ENCODE measurements at regions not wholly inside any gene's neighbourhood (a gene's known extent, or its start where the extent isn't known, plus 50 kb on each side); places are given as distances from the start of the nearest gene placed in this dataset.

GRCh38 chr13:106772006-106772601 lies 204.2 kb upstream of the ARGLU1 start:
- DNase-seq (no peak), ATAC-seq (no peak)
- no TSS peak for BruUV-seq (replicated peaks)
- H3K36me3 ChIP-seq (ENCODE audit: low read depth, low read length) = no peaks in the 10 kb centered on the region
- H3K9me3 ChIP-seq (ENCODE audit: low read length) = no peaks in the 10 kb centered on the region
- no peak for TF ChIP-seq CTCF (conservative IDR thresholded peaks at IDR 0.05; ENCODE audit: low read depth, low read length)
- TF ChIP-seq EZH2 (IDR thresholded peaks at IDR 0.05; ENCODE audit: low read length, unreplicated experiment) = no peak
- ChIA-PET CTCF (no interaction called here), POLR2A (ENCODE audit: unreplicated experiment) (no interaction called here)
- no peaks in the 10 kb centered on the region for H3K79me2 ChIP-seq (ENCODE audit: low read length)
- intact Hi-C loops (cut with micrococcal nuclease) = no loop called here
- no peaks in the 10 kb centered on the region for H3K4me1 ChIP-seq (ENCODE audit: insufficient read depth, low read length)
- H4K20me1 ChIP-seq (ENCODE audit: low read length) = no peaks in the 10 kb centered on the region
- no peak overlapping the region for H3K4me3 ChIP-seq (ENCODE audit: low read length)
- no peak overlapping the region for H3K27ac ChIP-seq (ENCODE audit: low read length)
- no peak overlapping the region for H3K4me2 ChIP-seq (ENCODE audit: low read length)
- no peak overlapping the region for H3K9ac ChIP-seq (ENCODE audit: low read length)
- peaks cover 23% of the 10 kb centered on the region for H3K27me3 ChIP-seq (ENCODE audit: low read length)
- H3K9me2 ChIP-seq (replicated peaks; ENCODE audit: low read length) = no peaks in the 10 kb centered on the region
- H2AFZ ChIP-seq (ENCODE audit: low read length) = no peak overlapping the region
- no peaks in the 10 kb centered on the region for H3F3A ChIP-seq (ENCODE audit: low read length, unreplicated experiment)

GRCh38 chr13:106768991-106769390 lies 201.1 kb upstream of the ARGLU1 start:
- ChIA-PET CTCF (no interaction called here), POLR2A (ENCODE audit: unreplicated experiment) (no interaction called here)
- H3K9me2 ChIP-seq (replicated peaks; ENCODE audit: low read length) = no peaks in the 10 kb centered on the region
- H3K27ac ChIP-seq (ENCODE audit: low read length) = no peak overlapping the region
- ATAC-seq = no peak
- H3K9me3 ChIP-seq (ENCODE audit: low read length) = no peaks in the 10 kb centered on the region
- H3K4me1 ChIP-seq (ENCODE audit: insufficient read depth, low read length) = no peaks in the 10 kb centered on the region
- DNase-seq = no peak
- no peaks in the 10 kb centered on the region for H3K79me2 ChIP-seq (ENCODE audit: low read length)
- H3K27me3 ChIP-seq (ENCODE audit: low read length) = peaks cover 23% of the 10 kb centered on the region
- no TSS peak for BruUV-seq (replicated peaks)
- TF ChIP-seq CTCF (conservative IDR thresholded peaks at IDR 0.05; ENCODE audit: low read depth, low read length) (no peak), EZH2phosphoT487 (IDR thresholded peaks at IDR 0.05; ENCODE audit: borderline replicate concordance, low read length) (no peak)
- no peak overlapping the region for H3K4me2 ChIP-seq (ENCODE audit: low read length)
- no peak overlapping the region for H2AFZ ChIP-seq (ENCODE audit: low read length)
- H3F3A ChIP-seq (ENCODE audit: low read length, unreplicated experiment) = no peaks in the 10 kb centered on the region
- no peak overlapping the region for H3K4me3 ChIP-seq (ENCODE audit: low read length)
- no peaks in the 10 kb centered on the region for H4K20me1 ChIP-seq (ENCODE audit: low read length)
- no peak overlapping the region for H3K9ac ChIP-seq (ENCODE audit: low read length)
- H3K36me3 ChIP-seq (ENCODE audit: low read depth, low read length) = no peaks in the 10 kb centered on the region
- intact Hi-C loops (cut with micrococcal nuclease) = no loop called here

- Histone ChIP-seq H3K79me2 (ENCODE audit: low read length) (no peaks in the 10 kb centered on the region), H3K36me3 (ENCODE audit: low read depth, low read length) (no peaks in the 10 kb centered on the region), H3K9me3 (ENCODE audit: low read length) (no peaks in the 10 kb centered on the region), H3K4me3 (ENCODE audit: low read length) (no peak overlapping the region), H3K27ac (ENCODE audit: low read length) (no peak overlapping the region), H3K4me2 (ENCODE audit: low read length) (no peak overlapping the region), H3K27me3 (ENCODE audit: low read length) (peaks cover 11% of the 10 kb centered on the region), H3F3A (ENCODE audit: low read length, unreplicated experiment) (no peaks in the 10 kb centered on the region), H3K9ac (ENCODE audit: low read length) (no peak overlapping the region), H3K4me1 (ENCODE audit: insufficient read depth, low read length) (no peaks in the 10 kb centered on the region), H3K9me2 (replicated peaks; ENCODE audit: low read length) (no peaks in the 10 kb centered on the region), H4K20me1 (ENCODE audit: low read length) (no peaks in the 10 kb centered on the region), H2AFZ (ENCODE audit: low read length) (no peak overlapping the region)
- CTCF ChIA-PET = no interaction called here
- BruUV-seq (replicated peaks) = no TSS peak
- DNase-seq = no peak
- ATAC-seq = no peak
- POLR2A ChIA-PET (ENCODE audit: unreplicated experiment) = no interaction called here
- TF ChIP-seq EZH2 (IDR thresholded peaks at IDR 0.05; ENCODE audit: low read length, unreplicated experiment) (no peak), CTCF (conservative IDR thresholded peaks at IDR 0.05; ENCODE audit: low read depth, low read length) (no peak), EZH2phosphoT487 (IDR thresholded peaks at IDR 0.05; ENCODE audit: borderline replicate concordance, low read length) (no peak)
- intact Hi-C loops (cut with micrococcal nuclease) = no loop called here
Measured at GRCh38 chr13:106762708-106763107, 194.8 kb upstream of the ARGLU1 start.

Data from PC-3 (cell line).